AG10803 (cell line): ENCODE measurements at regions not wholly inside any gene's neighbourhood (a gene's known extent, or its start where the extent isn't known, plus 50 kb on each side); places are given as distances from the start of the nearest gene placed in this dataset.

Experiments used
- DNase-seq: peaks from one replicate; pipeline ENCODE4 v3.0.0; 2010; ENCODE audit warnings: low read depth
- H3K4me3 ChIP-seq: 2 replicates; pipeline ENCODE4 v1.5.1; 2011; ENCODE audit warnings: mild to moderate bottlenecking, low read length, control low read depth
- CTCF ChIP-seq: conservative IDR thresholded peaks from 2 replicates; pipeline ENCODE4 v1.5.1; 2011; ENCODE audit warnings: mild to moderate bottlenecking, low read length, control low read depth, inconsistent platforms

GRCh38 chr16:80113873-80114574 is 426.8 kb upstream of the DYNLRB2 start:
- H3K4me3 ChIP-seq = no peak overlapping the region
- TF ChIP-seq CTCF = no peak
- DNase-seq = peak; percentile 28

- TF ChIP-seq CTCF = no peak
- no peak for DNase-seq
- no peak overlapping the region for H3K4me3 ChIP-seq
Measured at GRCh38 chr16:80109581-80109980, 431.2 kb upstream of the DYNLRB2 start.

- DNase-seq = no peak
- H3K4me3 ChIP-seq = no peak overlapping the region
- no peak for TF ChIP-seq CTCF
Measured at GRCh38 chr16:80107900-80108299, 432.9 kb upstream of the DYNLRB2 start.

GRCh38 chr16:80105751-80106150 is 435.0 kb upstream of the DYNLRB2 start:
- H3K4me3 ChIP-seq = no peak overlapping the region
- no peak for DNase-seq
- TF ChIP-seq CTCF = no peak

DNA sequence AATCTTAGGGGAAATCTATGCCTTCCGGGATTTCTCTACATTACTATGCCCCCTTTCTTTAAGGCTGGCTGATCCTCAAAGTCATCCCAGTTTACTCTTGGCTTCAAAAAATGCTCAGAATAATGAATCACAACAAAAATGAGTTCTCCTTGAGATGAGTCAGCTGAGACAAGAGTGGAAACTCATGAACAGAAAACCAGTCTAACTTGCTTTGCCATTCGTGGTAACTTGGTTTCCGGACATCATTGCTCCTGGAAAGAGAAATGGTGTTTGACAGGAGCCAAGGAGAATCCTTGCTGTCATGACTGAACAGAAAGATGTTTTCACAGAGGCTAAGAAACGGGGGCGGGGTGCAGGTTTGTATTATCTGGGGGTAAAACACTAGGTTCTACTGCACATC is 435.6 kb upstream of the DYNLRB2 start:
- DNase-seq = peak; percentile 41
- TF ChIP-seq CTCF = no peak
- H3K4me3 ChIP-seq = no peak overlapping the region

GRCh38 chr16:80104401-80104800 is 436.4 kb upstream of the DYNLRB2 start:
- no peak overlapping the region for H3K4me3 ChIP-seq
- no peak for DNase-seq
- no peak for TF ChIP-seq CTCF

DNA sequence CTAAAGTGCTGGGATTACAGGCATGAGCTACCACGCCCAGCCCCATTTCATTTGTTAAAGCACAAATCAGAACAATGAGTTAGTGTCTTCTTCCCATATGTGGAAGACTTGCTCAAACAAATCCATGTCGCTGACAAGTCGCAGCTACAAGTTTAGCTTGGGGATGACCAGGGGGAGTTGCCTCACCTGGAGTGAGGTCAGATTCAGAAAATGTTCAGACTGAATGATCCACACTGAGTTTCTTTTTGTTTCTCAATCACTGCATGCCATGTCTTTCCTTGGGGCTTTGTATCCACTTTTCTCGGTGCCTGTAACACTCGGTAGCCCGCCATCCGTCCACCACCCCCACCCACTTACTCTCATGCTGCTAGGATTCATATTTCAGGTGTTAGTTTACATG is 437.3 kb upstream of the DYNLRB2 start:
- TF ChIP-seq CTCF = no peak
- no peak for DNase-seq

More for the DNA sequence above, 437.3 kb upstream of the DYNLRB2 start:
- no peak overlapping the region for H3K4me3 ChIP-seq
